Panc1 (cell line): ENCODE measurements at regions not wholly inside any gene's neighbourhood (a gene's known extent, or its start where the extent isn't known, plus 50 kb on each side); places are given as distances from the start of the nearest gene placed in this dataset.

Experiments
- ATAC-seq: fragments of 200-7000 bp; cut with Tn5 transposase; 2 replicates; pipeline ENCODE4 v1.9.1; 2020; ENCODE audit warnings: mild to moderate bottlenecking, moderate library complexity
- BruUV-seq: library from RNA; stranded (reverse); fragments of 400-500 nt; replicated peaks from 2 replicates; lab custom pipeline; 2021; lab: Mats Ljungman, UMichigan
- CTCF ChIA-PET: fragments of 300-600 bp; sonication (Branson Sonifier 250); formaldehyde crosslinking; loops from one replicate; lab custom pipeline; 2022; ENCODE audit warnings: antibody characterized with exemption; lab: Charles Lee
- POLR2A ChIA-PET: fragments of 300-600 bp; sonication (Branson Sonifier 250); formaldehyde crosslinking; loops from one replicate; lab custom pipeline; 2022; ENCODE audit warnings: antibody characterized with exemption; lab: Charles Lee
- DNase-seq: peaks from one replicate; pipeline ENCODE4 v3.0.0-alpha.2; 2010; ENCODE audit warnings: low read depth, low spot score
- H3K27ac ChIP-seq: 2 replicates; pipeline ENCODE4 v1.5.1; 2011; ENCODE audit warnings: mild to moderate bottlenecking, low read length, inconsistent platforms
- H3K27me3 ChIP-seq: fragments of 200-500 bp; sonication (Bioruptor generic); 2 replicates; pipeline ENCODE4 v1.6.0; 2014; ENCODE audit warnings: low read length, inconsistent platforms; ENCODE audit not compliant: control insufficient read depth, insufficient read depth
- H3K36me3 ChIP-seq: fragments of 200-500 bp; sonication (Bioruptor generic); 2 replicates; pipeline ENCODE4 v1.5.1; 2014; ENCODE audit warnings: inconsistent platforms, mild to moderate bottlenecking, low read length, moderate library complexity; ENCODE audit not compliant: control insufficient read depth, insufficient read depth
- H3K4me1 ChIP-seq: 2 replicates; pipeline ENCODE4 v1.5.1; 2011; ENCODE audit warnings: inconsistent platforms, mild to moderate bottlenecking, low read length, moderate library complexity; ENCODE audit not compliant: control insufficient read depth, insufficient read depth
- H3K4me3 ChIP-seq, 2 experiments: 2 replicates each; pipeline ENCODE4 v1.5.1; 2011 to 2012; ENCODE audit warnings: low read depth in 2 of 2, low read length in 2 of 2, mild to moderate bottlenecking in 2 of 2, inconsistent platforms in 1 of 2, moderate library complexity in 1 of 2
- H3K9me3 ChIP-seq: fragments of 200-500 bp; sonication (Bioruptor generic); 2 replicates; pipeline ENCODE4 v1.5.1; 2014; ENCODE audit warnings: low read depth, mild to moderate bottlenecking, inconsistent platforms, low read length, moderate library complexity; ENCODE audit not compliant: control insufficient read depth, insufficient read depth
- CTCF ChIP-seq: fragments of 450-650 bp; IDR thresholded peaks from 2 replicates; pipeline ENCODE4 v1.5.1; 2017; ENCODE audit warnings: mild to moderate bottlenecking
- POLR2AphosphoS5 ChIP-seq: IDR thresholded peaks from 2 replicates; pipeline ENCODE4 v1.6.1; 2012; ENCODE audit warnings: mild to moderate bottlenecking, low read depth, low read length, moderate library complexity
- REST ChIP-seq, 2 experiments: IDR thresholded peaks; 2 replicates each; pipeline ENCODE4 v1.6.1; 2011 to 2012; ENCODE audit warnings: low read depth in 2 of 2, control low read depth in 1 of 2, low read length in 1 of 2, mild to moderate bottlenecking in 1 of 2, moderate library complexity in 1 of 2; ENCODE audit not compliant: insufficient read depth in 1 of 2
- SIN3A ChIP-seq: IDR thresholded peaks from 2 replicates; pipeline ENCODE4 v1.6.1; 2012; ENCODE audit warnings: low read depth, mild to moderate bottlenecking, low read length, moderate library complexity, borderline replicate concordance; ENCODE audit not compliant: insufficient read depth
- TCF7L2 ChIP-seq: IDR thresholded peaks from 2 replicates; pipeline ENCODE4 v1.6.1; 2011; ENCODE audit warnings: mild to moderate bottlenecking, low read depth, low read length, inconsistent platforms
- in situ Hi-C: cut with HindIII; loops from 2 replicates; pipeline ENCODE4 v1.10.0; 2016; ENCODE audit warnings: low sequenced_read_pairs, low pct_unique_long_range_greater_than_20kb
- intact Hi-C: fragments of 100-400 bp; cut with micrococcal nuclease; formaldehyde crosslinking; loops from one replicate; pipeline ENCODE4 v1.10.0; 2022; ENCODE audit not compliant: unreplicated experiment

- BruUV-seq: no TSS peak
- H3K36me3 ChIP-seq: no peaks in the 10 kb centered on the region; the same call in 1 of the 2 replicates
- no peak overlapping the region for H3K27ac ChIP-seq
- H3K9me3 ChIP-seq: no peaks in the 10 kb centered on the region
- ChIA-PET POLR2A (no interaction called here), CTCF (no interaction called here)
- H3K27me3 ChIP-seq: no peaks in the 10 kb centered on the region
- DNase-seq (no peak), ATAC-seq (no peak)
- no peaks in the 10 kb centered on the region for H3K4me1 ChIP-seq
- intact Hi-C loops (no loop called here), in situ Hi-C loops (no loop called here)
- no peak overlapping the region for H3K4me3 ChIP-seq
- TF ChIP-seq TCF7L2 (no peak), POLR2AphosphoS5 (no peak), SIN3A (no peak), REST (IDR thresholded peaks at IDR 0.05; ENCODE audit: insufficient read depth in 1 of 2, low read depth in 2 of 2, low read length in 1 of 2) (no peak), CTCF (no peak)
These were observed 181.9 kb upstream of the KCNK2 start for GRCh38 chr1:214900590-214900989.

GRCh38 chr1:214901718-214902117, 180.8 kb upstream of the KCNK2 start:
- H3K9me3 ChIP-seq: no peaks in the 10 kb centered on the region
- BruUV-seq: no TSS peak
- DNase-seq (no peak), ATAC-seq (no peak)
- H3K4me3 ChIP-seq: no peak overlapping the region
- H3K4me1 ChIP-seq: no peaks in the 10 kb centered on the region
- no peak for TF ChIP-seq CTCF
- TF ChIP-seq SIN3A: no peak
- TF ChIP-seq TCF7L2: no peak
- TF ChIP-seq REST (IDR thresholded peaks at IDR 0.05; ENCODE audit: insufficient read depth in 1 of 2, low read depth in 2 of 2, low read length in 1 of 2): no peak
- TF ChIP-seq POLR2AphosphoS5: no peak
- H3K36me3 ChIP-seq: no peaks in the 10 kb centered on the region; the same call in 1 of the 2 replicates
- no peaks in the 10 kb centered on the region for H3K27me3 ChIP-seq
- intact Hi-C loops: no loop called here
- no peak overlapping the region for H3K27ac ChIP-seq
- in situ Hi-C loops: no loop called here
- POLR2A ChIA-PET: no interaction called here
- CTCF ChIA-PET: no interaction called here
